SU-DHL-6 (cell line): ENCODE measurements at regions not wholly inside any gene's neighbourhood (a gene's known extent, or its start where the extent isn't known, plus 50 kb on each side); places are given as distances from the start of the nearest gene placed in this dataset.

Experiments
- CTCF ChIP-seq: fragments of 200-600 bp; sonication (generic); IDR thresholded peaks from one replicate; pipeline ENCODE4 v1.5.1; 2017; ENCODE audit warnings: antibody characterized with exemption, mild to moderate bottlenecking, low read length, moderate library complexity; ENCODE audit not compliant: insufficient read depth, poor library complexity, severe bottlenecking
- EZH2phosphoT487 ChIP-seq: fragments of 200-600 bp; sonication (generic), shearing (Covaris generic); conservative IDR thresholded peaks from 2 replicates; pipeline ENCODE4 v1.6.1; 2018; ENCODE audit warnings: mild to moderate bottlenecking, antibody characterized with exemption, low read length, moderate library complexity, mixed read lengths

GRCh38 chr4:12359420-12359819, 930.7 kb upstream of the HS3ST1 start:
- TF ChIP-seq CTCF (no peak), EZH2phosphoT487 (no peak)
